MCF 10A (cell line): ENCODE measurements at regions not wholly inside any gene's neighbourhood (a gene's known extent, or its start where the extent isn't known, plus 50 kb on each side); places are given as distances from the start of the nearest gene placed in this dataset.
A peak's percentile ranks its signal among the peaks of the same experiment; 100 is the strongest.

Source experiments
- BruUV-seq: library from RNA; stranded (reverse); fragments of 400-500 nt; replicated peaks from 2 replicates; lab custom pipeline; 2021; lab: Mats Ljungman, UMichigan
- CTCF ChIA-PET: fragments of 300-600 bp; sonication (Branson Sonifier 250); formaldehyde crosslinking; extraction: SDS; loops from one replicate; lab custom pipeline; 2021; ENCODE audit warnings: antibody characterized with exemption, inconsistent platforms; lab: Yijun Ruan, JAX
- POLR2A ChIA-PET: fragments of 300-600, 350-650 bp; sonication (Branson Sonifier 250); formaldehyde crosslinking; extraction: SDS; loops from one replicate; lab custom pipeline; 2020; ENCODE audit warnings: antibody characterized with exemption, inconsistent platforms; lab: Yijun Ruan, JAX
- DNase-seq: peaks from one replicate; pipeline ENCODE4 v3.0.0-alpha.2; 2018; ENCODE audit not compliant: unreplicated experiment
- H3K27ac Mint-ChIP-seq: one replicate; pipeline ENCODE4 v1.8.0; 2022; ENCODE audit warnings: mild to moderate bottlenecking, low read depth, mixed read lengths; ENCODE audit not compliant: unreplicated experiment
- H3K27me3 Mint-ChIP-seq: one replicate; pipeline ENCODE4 v1.8.0; 2022; ENCODE audit warnings: mixed read lengths; ENCODE audit not compliant: insufficient read depth, unreplicated experiment
- H3K36me3 Mint-ChIP-seq: one replicate; pipeline ENCODE4 v1.8.0; 2022; ENCODE audit warnings: mild to moderate bottlenecking, moderate library complexity, mixed read lengths; ENCODE audit not compliant: insufficient read depth, unreplicated experiment
- H3K4me1 Mint-ChIP-seq: one replicate; pipeline ENCODE4 v1.8.0; 2022; ENCODE audit warnings: mixed read lengths; ENCODE audit not compliant: insufficient read depth, unreplicated experiment
- H3K4me3 Mint-ChIP-seq: one replicate; pipeline ENCODE4 v1.8.0; 2022; ENCODE audit warnings: mild to moderate bottlenecking, moderate library complexity, mixed read lengths; ENCODE audit not compliant: unreplicated experiment
- H3K9me3 Mint-ChIP-seq: one replicate; pipeline ENCODE4 v1.8.0; 2022; ENCODE audit warnings: mixed read lengths; ENCODE audit not compliant: unreplicated experiment
- intact Hi-C: fragments of 100-400 bp; cut with micrococcal nuclease; formaldehyde crosslinking; loops from 2 replicates; pipeline ENCODE4 v1.14.1; 2022
- TF ChIP-seq, protein P1 (sequence below): fragments of 200-600 bp; IDR thresholded peaks from one replicate; pipeline ENCODE4 v1.8.0; 2022; ENCODE audit warnings: antibody characterized with exemption, mild to moderate bottlenecking; ENCODE audit not compliant: unreplicated experiment

DNA sequence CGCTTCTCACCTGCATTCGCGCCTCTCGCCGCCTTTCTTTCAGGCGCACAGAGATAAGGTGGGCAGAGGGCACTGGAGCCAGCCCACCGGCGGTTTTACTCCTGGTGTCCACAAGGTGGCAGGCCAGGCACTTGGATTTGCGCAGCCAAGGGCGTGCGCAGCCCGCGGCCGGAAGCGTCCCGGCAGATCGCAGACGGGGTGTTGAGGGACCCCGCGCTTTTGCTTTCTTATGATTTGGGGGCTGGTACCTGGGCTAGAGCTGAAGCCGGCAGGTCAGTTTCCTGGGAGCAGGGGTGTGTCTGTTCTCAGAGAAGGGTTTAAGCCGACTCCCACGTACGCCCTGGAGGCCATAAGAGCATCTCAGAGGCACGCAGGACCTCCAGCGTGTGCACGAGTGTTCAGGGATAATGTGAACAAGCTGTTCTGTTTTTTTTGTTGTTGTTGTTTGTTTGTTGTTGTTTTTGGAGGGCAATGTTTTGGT is 305.6 kb upstream of the CXCR4 start:
- H3K9me3 Mint-ChIP-seq: no peaks in the 10 kb centered on the region
- peak; percentile 65 for DNase-seq
- H3K4me3 Mint-ChIP-seq: peak overlapping the region; percentile 74
- CTCF ChIA-PET: interaction anchor here (0.6 to 4.8 kb wide), 60 partner anchors 8 to 1419 kb away, joined by 3 to 41 read pairs (median 3); no protein-coding TSS in a partner anchor
- peaks cover 6% of the 10 kb centered on the region for H3K4me1 Mint-ChIP-seq
- intact Hi-C loops: loop anchor here (1.0 to 5.0 kb wide), 6 partner anchors 314 to 1415 kb away; no protein-coding TSS in a partner anchor
- BruUV-seq: no TSS peak
- peaks cover 60% of the 10 kb centered on the region for H3K27me3 Mint-ChIP-seq
- TF ChIP-seq, protein P1, sequence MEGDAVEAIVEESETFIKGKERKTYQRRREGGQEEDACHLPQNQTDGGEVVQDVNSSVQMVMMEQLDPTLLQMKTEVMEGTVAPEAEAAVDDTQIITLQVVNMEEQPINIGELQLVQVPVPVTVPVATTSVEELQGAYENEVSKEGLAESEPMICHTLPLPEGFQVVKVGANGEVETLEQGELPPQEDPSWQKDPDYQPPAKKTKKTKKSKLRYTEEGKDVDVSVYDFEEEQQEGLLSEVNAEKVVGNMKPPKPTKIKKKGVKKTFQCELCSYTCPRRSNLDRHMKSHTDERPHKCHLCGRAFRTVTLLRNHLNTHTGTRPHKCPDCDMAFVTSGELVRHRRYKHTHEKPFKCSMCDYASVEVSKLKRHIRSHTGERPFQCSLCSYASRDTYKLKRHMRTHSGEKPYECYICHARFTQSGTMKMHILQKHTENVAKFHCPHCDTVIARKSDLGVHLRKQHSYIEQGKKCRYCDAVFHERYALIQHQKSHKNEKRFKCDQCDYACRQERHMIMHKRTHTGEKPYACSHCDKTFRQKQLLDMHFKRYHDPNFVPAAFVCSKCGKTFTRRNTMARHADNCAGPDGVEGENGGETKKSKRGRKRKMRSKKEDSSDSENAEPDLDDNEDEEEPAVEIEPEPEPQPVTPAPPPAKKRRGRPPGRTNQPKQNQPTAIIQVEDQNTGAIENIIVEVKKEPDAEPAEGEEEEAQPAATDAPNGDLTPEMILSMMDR: peak; percentile 91
- POLR2A ChIA-PET: no interaction called here
- no peaks in the 10 kb centered on the region for H3K36me3 Mint-ChIP-seq
- no peak overlapping the region for H3K27ac Mint-ChIP-seq

DNA sequence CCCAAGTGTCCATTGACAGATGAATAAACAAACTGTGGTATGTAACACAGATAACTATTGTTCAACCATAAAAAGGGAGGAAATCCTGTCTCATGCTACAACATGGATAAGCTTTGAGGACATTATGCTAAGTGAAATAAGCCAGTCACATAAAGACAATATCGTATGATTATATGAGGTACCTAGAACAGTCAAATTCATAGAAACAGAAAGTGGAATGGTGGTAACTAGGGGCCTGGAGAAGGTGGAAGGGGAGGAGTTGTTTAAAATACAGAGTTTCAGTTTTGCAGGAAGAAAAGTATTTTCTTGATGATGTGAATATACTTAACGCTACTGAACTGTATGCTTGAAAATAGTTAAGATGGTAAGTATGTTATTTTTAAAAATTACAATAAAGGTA is 304.6 kb upstream of the CXCR4 start:
- ChIA-PET POLR2A (interaction anchor here (0.6 kb wide), 1 partner anchor 1239 kb away, joined by 3 read pairs; no protein-coding TSS in a partner anchor), CTCF (interaction anchor here (0.7 to 4.8 kb wide), 21 partner anchors 8 to 1435 kb away, joined by 3 to 41 read pairs (median 8); no protein-coding TSS in a partner anchor)
- DNase-seq: no peak
- TF ChIP-seq, protein P1: no peak
- intact Hi-C loops: loop anchor here (2.0 to 5.0 kb wide), 4 partner anchors 315 to 1255 kb away; no protein-coding TSS in a partner anchor
- H3K27me3 Mint-ChIP-seq: peaks cover 63% of the 10 kb centered on the region
- H3K36me3 Mint-ChIP-seq: no peaks in the 10 kb centered on the region
- H3K4me1 Mint-ChIP-seq: peaks cover 6% of the 10 kb centered on the region
- H3K4me3 Mint-ChIP-seq: no peak overlapping the region
- BruUV-seq: no TSS peak
- no peak overlapping the region for H3K27ac Mint-ChIP-seq
- H3K9me3 Mint-ChIP-seq: no peaks in the 10 kb centered on the region

DNA sequence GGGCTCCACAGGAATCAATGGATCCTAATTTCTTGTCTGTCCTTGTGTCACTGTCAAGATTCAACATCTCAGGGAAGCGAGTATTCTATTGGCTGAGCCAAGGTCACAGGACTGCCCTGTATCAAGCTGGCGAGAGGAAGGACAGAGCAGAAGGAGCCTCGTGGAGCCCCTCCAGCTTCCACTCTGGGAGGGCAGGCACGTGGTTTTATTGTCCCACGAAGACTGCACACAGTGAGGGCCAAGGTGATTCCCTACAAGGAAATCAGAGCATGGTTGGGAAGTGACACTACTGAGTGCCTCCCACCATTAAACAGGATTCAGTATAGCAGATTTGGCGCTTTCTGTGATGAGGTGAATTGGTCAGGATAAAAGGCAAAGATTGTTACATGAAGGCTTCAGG is 302.4 kb upstream of the CXCR4 start:
- H3K27me3 Mint-ChIP-seq: peaks cover 61% of the 10 kb centered on the region

DNA sequence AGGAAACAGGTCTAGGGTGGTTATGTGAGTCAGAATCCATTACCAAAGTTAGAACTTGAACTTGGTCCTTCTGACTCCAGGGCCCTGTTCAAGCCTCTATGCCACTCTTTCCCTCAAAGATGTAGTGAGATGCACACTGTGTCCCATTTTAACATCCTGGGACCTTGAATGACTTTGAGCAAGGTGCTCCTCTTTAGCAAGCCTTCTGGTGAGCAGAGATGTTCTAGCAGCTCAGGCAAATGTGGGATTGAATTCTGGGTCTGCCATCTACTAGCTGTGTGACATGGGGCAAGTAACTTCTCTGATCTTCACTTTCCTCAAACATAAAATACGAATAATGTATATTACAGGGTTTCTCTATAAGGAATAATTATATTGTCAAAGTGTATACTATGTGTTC is 294.0 kb upstream of the CXCR4 start:
- Mint-ChIP-seq H3K27ac (no peak overlapping the region), H3K4me3 (no peak overlapping the region), H3K36me3 (no peaks in the 10 kb centered on the region), H3K9me3 (no peaks in the 10 kb centered on the region), H3K4me1 (no peaks in the 10 kb centered on the region), H3K27me3 (peaks cover 65% of the 10 kb centered on the region)
- ChIA-PET POLR2A (no interaction called here), CTCF (interaction anchor here (0.7 kb wide), 1 partner anchor 11 kb away, joined by 3 read pairs; no protein-coding TSS in a partner anchor)
- no peak for DNase-seq
- no TSS peak for BruUV-seq
- intact Hi-C loops: no loop called here
- TF ChIP-seq, protein P1: no peak

More for the DNA sequence above, 302.4 kb upstream of the CXCR4 start:
- Mint-ChIP-seq H3K36me3 (no peaks in the 10 kb centered on the region), H3K27ac (no peak overlapping the region), H3K4me1 (peaks cover 6% of the 10 kb centered on the region), H3K4me3 (no peak overlapping the region), H3K9me3 (no peaks in the 10 kb centered on the region)
- no peak for DNase-seq
- POLR2A ChIA-PET: no interaction called here
- TF ChIP-seq, protein P1: no peak
- intact Hi-C loops: loop anchor here (5.0 kb wide), 3 partner anchors 317 to 1257 kb away; no protein-coding TSS in a partner anchor
- no TSS peak for BruUV-seq
- CTCF ChIA-PET: no interaction called here
